ENCODE measurements at regions not wholly inside any gene's neighbourhood (a gene's known extent, or its start where the extent isn't known, plus 50 kb on each side); places are given as distances from the start of the nearest gene placed in this dataset.

DNA sequence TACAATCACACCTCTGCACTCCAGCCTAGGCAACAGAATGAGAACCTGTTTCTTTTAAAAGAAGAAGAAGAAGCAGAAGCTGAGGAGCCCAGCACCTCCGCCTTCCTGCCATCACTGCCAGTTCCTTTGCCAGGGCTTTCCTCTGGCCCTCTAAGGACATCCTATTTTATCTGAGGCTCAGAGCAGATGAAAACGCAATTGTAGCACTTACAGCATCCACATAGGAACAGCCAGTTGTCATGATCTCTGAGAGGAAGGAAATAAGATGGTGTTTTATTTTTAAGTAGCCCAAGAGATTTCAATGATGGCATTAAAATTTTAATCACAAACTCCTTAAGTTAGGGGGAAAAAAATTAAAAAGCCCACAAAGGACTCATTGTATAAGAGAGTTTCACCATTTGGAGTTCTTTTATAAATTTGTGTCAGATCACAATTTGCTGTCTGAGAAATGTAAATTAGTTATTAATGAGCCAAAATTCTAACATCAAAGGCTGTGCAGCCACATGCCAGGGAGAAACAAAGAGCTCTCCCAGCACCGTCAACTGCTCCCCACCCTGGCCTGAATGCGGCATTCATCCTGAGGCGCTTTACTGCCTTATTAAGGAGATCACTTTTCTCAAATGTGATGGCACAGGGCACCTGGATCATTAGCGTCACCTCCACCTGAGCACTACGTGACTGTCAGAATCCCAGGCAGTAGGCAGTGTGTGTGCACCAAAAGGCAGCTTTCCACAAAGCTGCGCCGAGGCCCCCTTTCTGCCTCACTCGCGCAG, 393.0 kb downstream of the FOXO1 start:
- DNase-seq (no peak), ATAC-seq (no peak)
- intact Hi-C loops (cut with micrococcal nuclease) = no loop called here

GRCh38 chr13:40274103-40274502, 392.3 kb downstream of the FOXO1 start:
- ATAC-seq = no peak
- no peak for DNase-seq
- intact Hi-C loops (cut with micrococcal nuclease) = no loop called here

DNA sequence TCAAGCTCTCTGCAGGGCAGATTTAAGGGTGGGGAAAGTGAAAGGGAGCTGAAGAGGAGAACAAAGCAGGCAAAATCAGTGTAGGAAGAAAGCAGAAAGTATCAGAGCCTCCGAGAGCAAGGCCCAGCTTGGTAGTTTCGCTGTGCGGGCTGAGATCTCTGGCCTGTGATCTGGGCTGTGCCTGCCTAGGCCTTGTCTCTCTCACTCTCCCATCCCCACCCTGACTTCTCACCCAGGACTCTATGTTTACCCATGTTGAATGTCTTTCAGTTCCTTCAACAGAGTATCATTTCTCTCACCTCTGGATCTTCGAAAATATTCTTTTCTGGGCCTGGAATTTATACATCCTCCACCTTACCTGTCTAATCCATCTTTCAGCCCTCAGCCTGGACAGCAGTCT, 391.3 kb downstream of the FOXO1 start:
- DNase-seq (no peak), ATAC-seq (no peak)
- intact Hi-C loops (cut with micrococcal nuclease) = no loop called here

DNA sequence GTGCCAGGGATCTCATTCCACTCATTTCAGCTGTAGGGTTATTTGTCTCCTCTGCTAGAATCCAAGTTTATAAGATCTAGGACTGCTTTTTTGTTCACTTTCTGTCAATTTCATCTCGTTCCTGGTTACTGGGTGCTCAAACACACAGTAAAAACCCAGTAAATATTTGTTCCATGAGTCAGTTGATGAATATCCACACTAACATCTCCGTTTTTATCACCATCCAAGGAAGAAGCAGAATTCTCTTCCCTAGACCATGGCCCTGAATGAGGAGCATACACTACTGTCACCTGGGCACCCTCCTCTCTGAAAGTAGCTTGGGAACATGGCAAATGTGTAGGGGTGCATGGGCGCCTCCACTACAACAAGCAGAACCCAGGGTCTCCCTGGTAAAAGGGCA, 390.8 kb downstream of the FOXO1 start:
- ATAC-seq (no peak), DNase-seq (no peak)
- intact Hi-C loops (cut with micrococcal nuclease) = no loop called here

DNA sequence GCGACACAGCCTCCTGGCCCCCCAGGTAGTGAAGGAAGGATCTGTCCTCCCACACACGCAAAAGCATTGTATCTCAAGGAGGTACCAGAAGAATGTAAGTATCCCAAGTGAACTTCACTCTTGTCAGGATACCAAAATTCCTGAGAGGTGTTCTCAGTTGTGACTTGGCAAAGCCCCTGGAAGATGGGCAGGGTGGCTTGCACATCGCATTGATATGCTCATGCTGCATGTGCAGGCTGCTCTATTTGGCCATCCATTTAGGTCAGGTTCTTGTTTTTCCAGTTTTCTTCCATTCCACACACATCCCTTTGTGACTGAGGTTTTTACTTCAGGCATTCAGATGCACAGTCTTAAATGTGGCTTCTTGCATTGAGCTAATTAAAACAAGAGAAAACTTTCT, 382.8 kb downstream of the FOXO1 start:
- intact Hi-C loops (cut with micrococcal nuclease) = no loop called here
- no peak for ATAC-seq
- no peak for DNase-seq

- ATAC-seq (no peak), DNase-seq (no peak)
- intact Hi-C loops (cut with micrococcal nuclease) = no loop called here
Measured at GRCh38 chr13:40285634-40286033, 380.8 kb downstream of the FOXO1 start.

DNA sequence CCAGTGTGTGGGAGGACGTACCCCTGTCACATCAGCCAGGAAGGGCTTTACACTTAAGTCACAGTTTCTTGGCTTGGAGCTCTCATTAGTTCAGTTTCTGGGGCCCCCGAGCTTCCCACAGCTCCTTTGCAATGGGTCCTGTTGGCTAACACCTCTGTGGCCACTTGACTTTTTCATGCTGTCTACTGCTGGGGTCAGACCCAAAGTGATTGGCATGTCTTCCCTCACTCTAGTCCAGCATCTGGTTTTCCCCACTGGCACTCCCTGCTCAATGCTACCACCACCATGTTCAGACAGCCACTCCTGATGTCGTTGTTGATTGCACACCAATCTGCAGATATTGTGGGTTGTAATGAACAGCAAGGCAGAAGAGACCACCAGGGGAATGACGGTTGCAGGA, 379.0 kb downstream of the FOXO1 start:
- intact Hi-C loops (cut with micrococcal nuclease) = no loop called here
- ATAC-seq = no peak
- DNase-seq = no peak

DNA sequence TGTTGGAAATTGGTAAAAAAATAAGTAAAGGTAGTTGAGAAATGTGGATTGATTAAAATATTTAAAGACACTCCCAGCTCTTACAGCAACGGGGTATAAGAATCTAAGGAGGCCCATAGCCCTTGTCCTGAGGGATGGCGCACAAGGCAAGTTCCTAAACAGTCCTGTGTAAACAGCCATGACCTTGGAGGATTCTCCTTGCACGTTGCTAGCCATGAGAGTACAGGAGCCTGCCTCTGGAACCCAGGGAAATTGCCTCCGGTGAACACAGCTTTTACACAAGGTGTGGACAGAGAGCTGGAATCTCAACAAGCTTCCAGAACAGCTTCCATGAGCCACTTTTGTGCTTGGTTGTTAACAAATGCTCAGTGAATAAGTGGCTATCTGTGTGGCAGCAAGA, 378.2 kb downstream of the FOXO1 start:
- DNase-seq = no peak
- intact Hi-C loops (cut with micrococcal nuclease) = no loop called here
- ATAC-seq = peak; percentile 59

GRCh38 chr13:40290758-40291157, 375.7 kb downstream of the FOXO1 start:
- intact Hi-C loops (cut with micrococcal nuclease) = no loop called here
- DNase-seq (no peak), ATAC-seq (no peak)

DNA sequence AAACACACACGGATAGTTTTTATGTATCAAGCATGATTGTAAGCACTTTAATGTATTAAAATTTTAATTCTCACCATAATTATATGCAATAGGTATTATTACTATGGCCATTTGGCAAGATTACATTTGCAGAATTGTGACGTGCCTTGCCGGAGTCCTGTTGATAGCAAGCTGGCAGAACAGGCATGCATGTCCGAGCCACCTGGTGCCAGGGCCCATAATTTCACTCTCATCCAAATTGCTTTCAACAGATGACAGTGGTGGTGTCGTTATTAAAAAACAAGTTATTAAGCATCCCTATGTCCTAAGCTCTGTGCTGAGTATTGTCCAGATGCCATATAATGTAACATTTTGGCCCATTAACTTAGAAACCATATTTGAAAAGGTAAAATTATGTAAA, 374.3 kb downstream of the FOXO1 start:
- DNase-seq (peak; percentile 68), ATAC-seq (peak; percentile 93)
- intact Hi-C loops (cut with micrococcal nuclease) = no loop called here

GRCh38 chr13:40292536-40292935, 373.9 kb downstream of the FOXO1 start:
- DNase-seq (no peak), ATAC-seq (peak; percentile 60)
- intact Hi-C loops (cut with micrococcal nuclease) = no loop called here

DNA sequence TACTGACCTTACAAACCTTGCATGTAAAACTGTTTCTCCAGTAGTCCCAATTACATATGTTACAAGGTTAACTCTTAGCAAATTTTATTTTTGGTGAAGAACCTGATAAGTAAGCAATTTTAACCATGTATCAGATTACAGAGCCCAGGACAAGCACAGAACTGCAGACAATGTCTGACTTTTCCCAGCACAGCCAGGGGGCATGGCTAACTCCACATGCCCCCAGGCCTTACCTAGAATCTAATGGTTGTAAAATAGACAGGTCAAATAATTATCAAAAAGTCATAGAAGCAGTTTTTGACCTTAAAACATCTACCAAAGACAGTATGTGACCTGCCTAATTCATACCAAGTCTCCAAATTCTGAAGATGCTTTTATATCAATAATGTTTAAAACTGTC, 364.1 kb downstream of the FOXO1 start:
- ATAC-seq (no peak), DNase-seq (no peak)
- intact Hi-C loops (cut with micrococcal nuclease) = loop anchor here (10.0 kb wide), 1 partner anchor 372 kb away; no protein-coding TSS in a partner anchor

DNA sequence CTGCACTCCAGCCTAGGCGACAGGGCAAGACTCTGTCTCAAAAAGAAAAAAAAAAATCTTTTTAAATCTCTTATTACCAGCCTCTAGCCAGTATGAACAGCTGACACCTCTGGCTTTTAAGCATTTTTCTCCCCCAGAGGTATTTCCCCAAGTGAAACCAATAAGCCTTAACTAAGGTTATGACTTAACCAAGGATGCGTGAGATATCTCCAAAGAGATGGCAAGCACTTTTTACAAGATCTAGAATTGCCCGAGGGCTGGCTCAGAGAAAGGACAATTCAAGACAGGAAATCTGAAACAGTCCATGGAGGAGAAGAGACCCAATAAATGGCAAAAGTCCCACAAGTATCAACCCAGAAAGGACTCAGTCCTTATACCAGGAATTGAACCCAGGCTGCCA, 362.1 kb downstream of the FOXO1 start:
- ATAC-seq (no peak), DNase-seq (no peak)
- intact Hi-C loops (cut with micrococcal nuclease) = loop anchor here (10.0 kb wide), 1 partner anchor 370 kb away; no protein-coding TSS in a partner anchor

- DNase-seq (no peak), ATAC-seq (no peak)
- intact Hi-C loops (cut with micrococcal nuclease) = loop anchor here (10.0 kb wide), 1 partner anchor 368 kb away; no protein-coding TSS in a partner anchor
Measured at GRCh38 chr13:40306817-40307216, 359.6 kb downstream of the FOXO1 start.

GRCh38 chr13:40309881-40310280, 356.6 kb downstream of the FOXO1 start:
- ATAC-seq (no peak), DNase-seq (no peak)
- intact Hi-C loops (cut with micrococcal nuclease) = loop anchor here (10.0 kb wide), 1 partner anchor 365 kb away; no protein-coding TSS in a partner anchor

DNA sequence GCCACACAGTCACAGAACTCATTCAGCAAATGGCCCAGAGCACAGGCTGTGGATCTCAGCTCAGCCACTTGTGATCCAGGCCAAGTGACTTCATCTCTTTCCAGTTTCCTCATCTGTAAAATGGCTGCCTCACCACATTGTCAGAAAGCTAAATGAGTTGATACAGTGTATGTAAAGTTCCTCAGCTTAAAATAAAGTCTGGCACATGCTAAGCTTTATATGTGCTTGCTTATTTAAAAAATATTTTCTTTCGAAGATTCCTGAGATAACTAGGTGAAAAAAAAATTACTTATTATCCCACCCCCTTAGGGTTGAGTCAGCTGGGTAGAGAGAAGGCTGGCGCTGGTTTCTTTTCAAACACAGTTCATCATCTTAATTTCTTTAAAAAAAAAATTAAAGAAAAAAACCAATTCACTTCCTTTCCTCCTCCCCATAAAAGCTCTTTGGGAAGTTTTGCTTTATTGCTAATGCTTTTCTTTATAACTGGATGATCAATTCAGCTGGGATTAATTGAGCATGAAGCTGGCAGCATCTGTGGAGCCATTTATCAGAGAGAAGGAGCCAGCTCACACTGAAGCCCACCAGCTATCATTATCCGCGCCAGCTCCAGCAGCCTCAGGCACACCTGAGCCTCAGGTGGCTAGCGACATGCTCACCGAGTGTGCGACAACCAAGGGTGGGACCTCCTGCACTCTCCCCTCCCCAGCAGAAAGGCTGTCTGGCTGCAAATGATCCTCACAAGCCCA, 354.9 kb downstream of the FOXO1 start:
- intact Hi-C loops (cut with micrococcal nuclease) = no loop called here
- DNase-seq (no peak), ATAC-seq (no peak)

DNA sequence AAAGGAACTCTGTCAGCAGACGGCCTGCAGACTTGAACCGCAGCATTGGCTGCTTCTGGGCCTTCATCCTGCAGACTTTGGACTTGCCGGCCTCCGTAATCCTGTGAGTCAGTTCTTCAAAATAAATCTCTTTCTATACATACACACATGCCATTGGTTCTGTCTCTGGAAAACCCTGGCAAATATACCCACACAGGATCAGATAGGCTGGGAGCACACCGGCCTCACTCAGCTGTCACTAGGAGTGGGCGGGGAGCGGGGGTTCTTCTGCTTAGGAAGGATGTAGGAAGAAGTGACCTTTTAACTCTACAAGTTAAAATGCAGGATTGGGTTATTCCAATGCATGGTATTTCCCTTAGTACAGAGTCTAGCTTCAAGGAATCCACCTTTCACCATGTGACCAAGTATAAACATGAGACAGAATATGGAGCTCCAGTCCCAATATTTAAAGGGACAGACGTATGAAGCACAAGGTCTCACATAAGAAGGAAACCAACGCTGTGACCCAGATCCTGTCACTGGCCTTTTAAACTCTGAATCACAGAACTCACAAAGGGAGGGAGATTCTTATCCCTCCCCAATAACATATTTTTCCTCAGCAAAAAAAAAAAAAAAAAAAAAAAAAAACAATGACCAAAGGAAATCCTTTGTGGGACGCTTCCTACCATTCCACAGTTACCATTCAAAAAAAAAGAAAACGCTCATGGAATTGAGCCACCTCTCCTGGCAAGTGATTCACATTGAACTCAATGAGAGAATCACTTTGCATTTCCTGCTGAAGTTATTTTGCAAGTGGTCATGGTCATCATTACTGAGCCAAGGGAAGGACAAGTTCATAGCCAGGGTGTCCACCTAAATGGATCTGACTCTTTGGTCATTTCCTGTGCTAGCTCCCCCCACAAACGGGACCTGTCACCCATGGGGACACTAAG, 352.9 kb downstream of the FOXO1 start:
- no peak for DNase-seq
- intact Hi-C loops (cut with micrococcal nuclease) = no loop called here
- ATAC-seq = peak; percentile 63

DNA sequence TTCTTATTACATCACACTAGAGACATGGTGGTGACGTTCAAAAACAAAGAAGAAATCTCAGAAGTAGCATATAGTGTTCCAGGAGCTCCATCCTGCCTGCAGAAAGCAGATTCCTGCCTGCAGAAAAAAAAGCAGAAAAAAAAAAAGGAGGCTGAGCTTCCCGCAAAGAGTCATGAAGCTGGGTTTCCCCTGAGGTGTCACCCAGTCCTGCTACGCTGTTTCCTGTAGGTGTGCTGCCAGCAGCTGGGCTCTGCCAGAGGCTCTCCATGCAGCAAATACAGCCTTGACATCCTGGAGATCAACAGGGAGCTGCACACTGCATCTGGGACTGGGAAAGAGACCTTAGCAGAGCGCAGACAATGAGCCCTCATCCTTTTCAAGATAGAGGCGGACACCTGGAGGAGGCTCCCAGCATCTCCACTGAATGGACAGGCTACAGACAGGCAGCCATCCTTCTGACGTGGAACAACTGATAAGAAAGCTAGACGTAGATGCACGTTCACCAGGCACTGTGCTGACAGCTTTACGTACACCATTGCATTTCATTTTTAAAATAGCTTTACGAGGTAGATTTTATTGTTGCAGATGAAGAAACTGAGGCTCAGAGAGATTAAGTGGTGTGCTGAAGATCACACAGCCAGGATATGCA, 350.9 kb downstream of the FOXO1 start:
- DNase-seq (peak; percentile 42), ATAC-seq (peak; percentile 41)
- intact Hi-C loops (cut with micrococcal nuclease) = no loop called here

- ATAC-seq (no peak), DNase-seq (no peak)
- intact Hi-C loops (cut with micrococcal nuclease) = no loop called here
Measured at GRCh38 chr13:40316301-40316700, 350.1 kb downstream of the FOXO1 start.
